GM18498 (cell line): ENCODE measurements at regions not wholly inside any gene's neighbourhood (a gene's known extent, or its start where the extent isn't known, plus 50 kb on each side); places are given as distances from the start of the nearest gene placed in this dataset.
"Not testable (repeated sequence)": the region's sequence is repeated elsewhere in the genome, so short reads cannot be mapped to it uniquely, and the experiment has no call there.

ENCODE experiments used
- ATAC-seq: cut with Tn5 transposase; IDR thresholded peaks from one replicate; pipeline ENCODE4 v1.9.1; 2021; ENCODE audit warnings: mild to moderate bottlenecking, moderate library complexity; ENCODE audit not compliant: unreplicated experiment

DNA sequence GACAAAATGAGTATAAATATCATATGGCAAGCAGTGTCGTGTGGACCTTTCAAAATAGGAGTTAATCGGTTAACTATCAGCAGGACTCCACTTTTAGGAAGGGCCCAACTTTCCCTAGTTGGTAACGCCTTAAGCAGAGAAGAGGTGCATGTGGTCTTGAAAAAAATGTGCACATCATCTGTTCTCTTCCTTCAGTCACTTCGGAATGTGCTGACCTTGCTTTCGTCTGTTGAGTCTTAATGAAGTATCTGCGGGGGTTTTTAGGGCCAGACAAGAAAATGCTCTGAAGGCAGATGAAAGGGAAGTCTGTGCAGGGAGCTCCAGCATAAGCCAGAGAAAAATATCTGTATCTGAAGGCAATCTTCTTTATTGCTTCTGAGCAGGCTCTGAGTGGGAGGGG is 185.2 kb downstream of the AEBP2 start:
- ATAC-seq = no peak

DNA sequence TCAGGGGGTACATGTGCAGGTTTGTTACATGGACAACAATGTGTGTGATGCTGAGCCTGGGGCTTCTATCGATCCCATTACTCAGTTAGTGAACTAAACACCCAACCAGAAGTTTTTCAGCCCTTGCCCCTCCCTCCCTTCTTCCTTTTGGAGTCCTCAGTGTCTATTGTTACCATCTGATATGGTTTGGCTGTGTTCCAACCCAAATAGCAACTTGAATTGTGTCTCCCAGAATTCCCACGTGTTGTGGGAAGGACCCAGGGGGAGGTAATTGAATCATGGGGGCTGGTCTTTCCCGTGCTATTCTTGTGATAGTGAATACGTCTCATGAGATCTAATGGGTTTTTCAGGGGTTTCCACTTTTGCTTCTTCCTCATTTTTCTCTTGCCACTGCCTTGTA is 186.3 kb downstream of the AEBP2 start:
- ATAC-seq = not testable (repeated sequence)

DNA sequence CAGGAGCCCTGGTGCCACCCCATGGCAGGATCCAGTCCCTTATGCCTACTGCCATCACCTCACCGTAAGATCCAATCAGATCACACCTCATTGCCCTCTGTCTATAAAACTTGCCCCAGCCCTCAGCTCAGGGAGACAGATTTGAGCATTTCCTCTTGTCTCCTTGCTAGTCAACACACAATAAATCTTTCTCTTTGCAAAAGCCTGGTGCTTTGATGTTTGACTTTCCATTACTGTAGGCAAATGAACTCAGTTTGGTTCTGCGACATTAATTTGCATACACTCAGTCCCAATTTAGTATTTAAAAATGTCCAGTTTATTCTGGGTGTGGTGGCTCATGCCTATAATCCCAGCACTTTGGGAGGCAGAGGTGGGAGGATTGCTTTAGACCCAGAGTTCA is 188.4 kb downstream of the AEBP2 start:
- ATAC-seq = no peak

- no peak for ATAC-seq
Measured at GRCh38 chr12:19630536-19630935, 191.2 kb downstream of the AEBP2 start.

- ATAC-seq = no peak
Measured at GRCh38 chr12:19633194-19633593, 193.9 kb downstream of the AEBP2 start.

GRCh38 chr12:19633641-19634040 is 194.3 kb downstream of the AEBP2 start:
- no peak for ATAC-seq

DNA sequence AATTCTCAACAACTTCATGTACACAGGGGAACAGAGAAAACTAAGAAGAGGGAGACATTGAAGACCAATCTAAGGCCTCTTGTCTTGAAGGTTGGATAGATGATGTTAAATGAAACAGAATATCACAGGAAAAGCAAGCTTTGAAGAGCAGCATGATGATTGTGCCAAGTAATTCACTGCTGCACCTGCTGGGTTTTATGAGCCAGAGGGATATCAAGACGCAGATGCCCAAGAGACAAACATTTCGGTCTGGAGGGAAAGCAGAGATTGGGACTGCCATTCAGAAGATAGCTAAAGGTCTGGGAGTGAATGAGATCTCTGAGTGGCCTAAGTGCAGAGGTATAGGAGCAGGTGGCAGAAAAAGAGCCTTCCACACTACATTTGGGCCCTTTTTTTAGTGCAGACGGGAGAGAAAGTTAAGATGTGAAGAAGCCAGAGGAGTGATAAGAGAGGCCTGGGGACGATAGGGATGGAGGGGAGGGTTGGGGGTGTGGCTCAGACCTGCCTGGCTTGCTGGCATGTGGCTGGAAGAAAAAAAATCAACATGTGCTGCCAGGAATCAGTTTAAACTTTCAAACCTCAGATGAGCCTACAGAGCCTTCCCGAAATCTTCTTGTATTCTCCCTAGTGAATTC is 200.6 kb downstream of the AEBP2 start:
- no peak for ATAC-seq

DNA sequence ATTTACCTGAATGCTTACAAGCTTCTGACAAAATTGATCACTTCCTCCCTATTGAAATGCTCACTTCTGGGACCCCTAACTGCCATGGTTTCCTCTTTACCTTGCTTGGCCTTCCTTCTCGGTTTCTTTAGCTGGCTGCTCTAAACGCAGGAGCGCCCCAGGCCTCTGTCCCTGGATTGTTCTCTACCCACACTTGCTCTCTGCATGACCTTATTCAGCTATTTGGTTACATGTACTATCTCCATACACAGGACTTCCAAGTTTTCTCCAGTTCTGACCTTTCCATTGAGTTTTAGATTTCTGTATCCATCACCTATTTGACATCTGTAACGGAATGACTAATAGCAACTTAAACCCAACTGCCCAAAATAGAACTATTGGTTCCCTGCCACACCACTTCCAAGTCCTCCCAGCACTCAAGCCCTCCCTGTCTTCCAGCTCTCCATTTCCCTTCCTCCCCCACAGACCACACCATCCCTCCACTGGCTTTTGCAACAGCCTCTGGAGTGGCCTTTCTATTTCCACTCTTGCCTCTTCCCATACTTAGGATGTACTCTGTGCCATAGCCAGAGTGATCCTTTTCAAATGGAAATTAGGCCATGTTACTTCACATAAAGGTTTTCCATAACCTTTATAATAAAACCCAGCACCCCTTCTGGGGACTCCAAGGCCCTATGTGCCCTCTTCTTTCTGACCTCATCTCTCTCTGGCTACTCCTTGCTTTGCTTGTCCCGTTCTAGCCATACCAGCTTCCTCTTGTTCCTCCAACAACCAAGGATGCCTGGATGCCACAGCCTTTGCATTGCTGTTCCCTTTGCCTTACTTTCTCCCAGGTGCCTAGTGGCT is 202.2 kb downstream of the AEBP2 start:
- no peak for ATAC-seq

DNA sequence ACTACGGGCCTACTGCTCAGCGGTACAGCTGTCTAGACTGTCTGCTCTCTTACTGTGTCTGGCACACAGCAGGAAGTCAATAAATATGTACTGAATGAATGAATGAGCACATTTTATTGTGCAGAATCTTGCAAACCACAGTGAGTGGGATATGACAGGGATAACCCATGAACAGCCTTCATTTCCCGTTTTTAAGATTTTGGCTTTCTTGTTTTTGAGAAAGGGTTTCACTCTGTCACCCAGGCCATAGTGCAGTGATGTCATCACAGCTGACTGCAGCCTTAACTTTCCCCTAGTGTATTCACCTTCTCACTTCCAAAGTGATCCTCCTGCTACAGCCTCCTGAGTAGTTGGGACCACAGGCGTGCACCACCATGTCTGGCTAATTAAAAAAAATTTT is 203.1 kb downstream of the AEBP2 start:
- no peak for ATAC-seq

DNA sequence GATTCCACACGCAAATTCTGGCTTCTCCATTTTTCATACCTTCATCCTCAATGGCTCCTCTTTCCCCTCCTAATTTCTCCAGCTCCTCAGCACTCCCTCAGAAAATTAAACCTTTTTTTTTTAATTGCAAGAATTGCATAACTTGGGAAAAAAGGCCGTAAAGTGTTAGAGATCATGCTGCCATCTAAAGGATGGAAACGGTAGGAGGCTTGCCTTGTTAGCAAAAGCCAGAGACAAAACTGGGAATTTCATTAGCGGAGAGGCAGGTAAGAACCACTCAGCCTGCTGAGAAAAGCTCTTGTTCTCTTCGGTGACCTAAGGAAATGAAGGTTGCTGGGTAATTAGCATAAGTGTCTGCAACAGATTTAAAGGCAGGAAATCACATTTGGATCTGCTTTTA is 204.3 kb downstream of the AEBP2 start:
- no peak for ATAC-seq

DNA sequence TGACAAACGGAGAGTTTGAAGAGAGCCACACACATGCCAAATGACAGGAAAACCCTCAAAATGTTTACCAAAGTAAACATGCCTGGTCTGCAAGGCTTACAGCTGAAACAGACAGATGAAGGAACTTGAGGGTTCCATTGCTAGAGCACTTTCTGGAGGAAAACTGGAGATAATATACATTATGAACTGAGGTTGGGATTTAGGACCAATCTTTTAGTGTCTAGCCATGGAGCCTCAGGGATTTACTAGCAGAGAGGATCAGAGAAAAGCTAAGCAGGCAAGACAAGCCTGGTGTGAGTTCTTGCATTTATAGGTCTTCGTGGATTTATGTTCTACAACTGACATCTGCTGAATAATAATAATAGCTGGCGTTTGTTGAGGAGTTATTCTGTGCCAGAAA is 205.3 kb downstream of the AEBP2 start:
- no peak for ATAC-seq

- no peak for ATAC-seq
Measured at GRCh38 chr12:19645823-19646222, 206.5 kb downstream of the AEBP2 start.

GRCh38 chr12:19646599-19646998 is 207.3 kb downstream of the AEBP2 start:
- ATAC-seq = no peak

DNA sequence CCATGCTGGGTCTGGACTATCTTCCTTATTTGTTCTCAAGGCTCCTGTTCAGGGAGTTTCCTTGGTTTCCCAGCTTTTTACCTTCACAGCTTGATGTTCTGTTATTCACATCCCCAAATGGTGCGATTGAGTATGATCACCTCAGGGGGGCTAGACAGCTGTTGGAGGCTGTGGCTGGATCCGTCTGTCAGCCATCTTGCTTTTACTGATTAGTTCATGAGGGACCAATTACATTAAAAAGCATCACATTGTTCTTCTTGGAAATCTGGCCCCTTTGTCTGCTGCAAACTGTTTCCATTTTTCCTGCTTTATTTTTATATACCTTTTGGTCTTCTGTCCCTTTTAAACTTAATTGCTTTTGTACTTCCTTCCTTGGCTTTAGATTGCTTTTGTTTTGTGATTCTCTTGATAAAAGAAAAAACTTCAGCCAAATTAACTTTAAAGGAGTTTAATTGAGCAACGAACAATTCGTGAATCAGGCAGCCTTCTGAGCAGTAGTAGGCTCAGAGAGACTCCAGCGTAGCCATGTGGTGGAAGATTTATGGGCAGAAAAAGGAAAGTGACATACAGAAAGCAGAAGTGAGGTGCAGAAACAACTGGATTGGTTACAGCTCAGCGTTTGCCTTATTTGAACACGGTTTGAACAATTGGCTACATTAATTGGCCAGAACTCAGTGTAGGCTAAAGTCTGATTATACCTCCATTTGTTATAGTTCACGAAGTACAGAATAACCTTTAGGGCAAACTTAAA is 208.7 kb downstream of the AEBP2 start:
- ATAC-seq = no peak

- ATAC-seq = no peak
Measured at GRCh38 chr12:19648591-19648990, 209.3 kb downstream of the AEBP2 start.

DNA sequence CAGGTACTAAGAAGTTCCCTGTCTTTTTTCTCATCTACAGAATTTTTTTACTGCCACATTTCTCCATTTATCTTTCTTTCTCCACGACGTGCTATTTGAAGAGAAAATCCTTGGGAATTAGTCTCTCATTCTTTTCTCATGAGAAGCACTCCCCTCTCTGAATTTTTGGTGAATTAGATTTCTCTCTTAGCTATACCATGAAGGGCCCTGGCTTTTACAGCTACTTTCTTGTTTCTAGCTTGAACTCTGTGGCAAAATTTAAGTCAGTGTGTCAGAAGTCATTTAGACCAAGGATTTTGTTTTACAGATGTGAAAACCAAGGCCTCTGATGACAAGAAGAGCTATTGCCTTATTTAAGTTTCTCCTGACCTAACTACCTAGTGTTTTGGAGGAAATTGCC is 213.1 kb downstream of the AEBP2 start:
- no peak for ATAC-seq

GRCh38 chr12:19654650-19655376 is 215.5 kb downstream of the AEBP2 start:
- no peak for ATAC-seq

GRCh38 chr12:19657118-19657731 is 217.9 kb downstream of the AEBP2 start:
- ATAC-seq = no peak

GRCh38 chr12:19657732-19658130 is 218.4 kb downstream of the AEBP2 start:
- ATAC-seq = no peak

DNA sequence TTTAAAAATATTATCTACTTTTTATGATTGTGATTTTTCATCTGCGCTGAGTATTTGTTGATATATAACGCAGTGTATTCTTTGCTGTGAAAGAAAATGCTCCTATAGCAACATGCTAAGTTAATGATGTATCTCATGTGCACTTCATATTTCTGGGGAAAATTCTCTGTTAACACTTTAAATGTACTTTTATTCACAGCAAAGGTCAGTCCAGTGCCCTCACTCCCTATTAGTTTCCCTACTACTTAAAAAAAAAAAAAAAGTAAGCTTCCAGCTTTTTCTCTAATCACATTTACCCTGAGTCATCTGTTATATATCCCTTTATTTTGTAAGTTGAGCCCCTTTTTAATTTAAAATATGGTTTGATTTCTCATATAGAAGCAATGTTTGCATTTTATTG is 219.8 kb downstream of the AEBP2 start:
- no peak for ATAC-seq

DNA sequence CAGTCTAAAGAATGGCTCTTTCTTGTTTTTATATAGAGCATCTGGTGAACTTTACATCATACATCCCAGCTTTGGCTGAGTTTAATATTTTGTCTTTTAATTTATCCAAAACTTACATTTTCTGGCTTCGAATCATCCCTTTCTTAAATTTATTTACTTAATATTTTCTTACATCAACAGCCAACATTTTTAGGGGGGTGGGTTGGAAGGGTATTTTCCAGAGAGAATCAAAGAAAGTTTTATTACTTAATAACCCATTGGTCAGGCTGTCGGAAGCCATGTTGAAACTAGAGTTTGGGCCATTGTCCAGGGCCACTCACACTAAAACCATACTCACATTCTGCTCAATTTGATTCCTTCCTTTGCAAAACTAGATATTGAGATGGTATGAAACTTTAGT is 220.2 kb downstream of the AEBP2 start:
- no peak for ATAC-seq
